Myocyte (in vitro differentiated cells): ENCODE measurements at regions not wholly inside any gene's neighbourhood (a gene's known extent, or its start where the extent isn't known, plus 50 kb on each side); places are given as distances from the start of the nearest gene placed in this dataset.
A peak's percentile ranks its signal among the peaks of the same experiment; 100 is the strongest.

Source experiments
- DNase-seq: peaks from one replicate; pipeline ENCODE4 v3.0.0-alpha.2; 2012; ENCODE audit warnings: low read depth

GRCh38 chr2:105596411-105596921 lies 148.2 kb upstream of the NCK2 start:
- DNase-seq = no peak

GRCh38 chr2:105595536-105595935 lies 149.2 kb upstream of the NCK2 start:
- DNase-seq = peak; percentile 3

GRCh38 chr2:105593221-105593967 lies 151.3 kb upstream of the NCK2 start:
- no peak for DNase-seq

- DNase-seq = no peak
These were observed 152.4 kb upstream of the NCK2 start for GRCh38 chr2:105592288-105592687.

- DNase-seq = no peak
These were observed 153.7 kb upstream of the NCK2 start for GRCh38 chr2:105590780-105591660.

GRCh38 chr2:105588581-105588980 lies 156.1 kb upstream of the NCK2 start:
- DNase-seq = no peak

- DNase-seq = no peak
These were observed 157.1 kb upstream of the NCK2 start for GRCh38 chr2:105587637-105588036.

- no peak for DNase-seq
These were observed 160.2 kb upstream of the NCK2 start for GRCh38 chr2:105584435-105585010.

GRCh38 chr2:105582952-105583660 lies 161.6 kb upstream of the NCK2 start:
- no peak for DNase-seq

GRCh38 chr2:105581555-105581944 lies 163.2 kb upstream of the NCK2 start:
- no peak for DNase-seq

- no peak for DNase-seq
These were observed 163.7 kb upstream of the NCK2 start for GRCh38 chr2:105580870-105581554.

GRCh38 chr2:105580216-105580615 lies 164.5 kb upstream of the NCK2 start:
- no peak for DNase-seq

- DNase-seq = no peak
These were observed 166.5 kb upstream of the NCK2 start for GRCh38 chr2:105578166-105578565.

- no peak for DNase-seq
These were observed 166.9 kb upstream of the NCK2 start for GRCh38 chr2:105577762-105578161.

- DNase-seq = peak; percentile 50
These were observed 168.1 kb upstream of the NCK2 start for GRCh38 chr2:105576440-105577241.

GRCh38 chr2:105576050-105576439 lies 168.7 kb upstream of the NCK2 start:
- DNase-seq = no peak

GRCh38 chr2:105575499-105576025 lies 169.2 kb upstream of the NCK2 start:
- DNase-seq = no peak

- no peak for DNase-seq
These were observed 169.8 kb upstream of the NCK2 start for GRCh38 chr2:105574796-105575344.

GRCh38 chr2:105573910-105574655 lies 170.6 kb upstream of the NCK2 start:
- DNase-seq = no peak
